ENCODE measurements at regions not wholly inside any gene's neighbourhood (a gene's known extent, or its start where the extent isn't known, plus 50 kb on each side); places are given as distances from the start of the nearest gene placed in this dataset.

DNA sequence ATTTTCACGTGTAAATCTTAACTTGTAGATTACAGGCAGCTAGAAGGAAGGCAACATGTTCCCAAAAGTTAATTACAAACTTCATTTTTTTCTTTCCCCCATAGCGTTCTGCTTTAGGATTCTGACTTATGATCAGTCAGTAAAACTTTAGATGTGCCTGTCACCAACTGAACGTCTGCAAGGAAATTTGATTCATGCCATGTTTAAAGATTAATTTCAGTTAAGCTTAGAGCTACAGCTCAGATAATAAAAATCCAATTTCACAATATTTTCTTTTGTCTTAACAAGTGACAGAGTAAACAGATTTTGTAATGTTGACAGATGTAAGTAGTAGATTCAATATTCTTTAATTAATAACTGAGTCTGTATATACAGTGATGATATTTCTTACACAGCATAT lies 253.1 kb downstream of the NFKBIZ start:
- intact Hi-C loops (cut with DNase I), result no loop called here
- DNase-seq, result no peak

DNA sequence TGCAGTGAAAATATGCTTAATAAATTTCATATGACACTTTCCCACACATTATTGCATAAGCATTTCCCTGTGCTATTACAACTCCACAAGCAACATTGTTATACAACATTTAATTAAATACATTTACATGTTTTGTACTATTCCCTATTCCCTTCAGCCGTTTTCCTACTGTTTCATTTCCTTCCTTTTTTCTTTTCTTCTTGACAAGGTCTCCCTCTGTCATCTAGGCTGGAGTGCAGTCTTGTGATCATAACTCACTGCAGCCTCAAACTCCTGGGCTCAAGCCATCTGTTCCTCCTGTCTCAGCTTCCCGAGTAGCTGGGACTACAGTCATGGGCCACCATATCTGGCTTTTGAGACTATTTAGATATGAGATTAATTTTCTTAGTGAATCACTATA lies 254.7 kb downstream of the NFKBIZ start:
- DNase-seq, result no peak
- intact Hi-C loops (cut with DNase I), result no loop called here

DNA sequence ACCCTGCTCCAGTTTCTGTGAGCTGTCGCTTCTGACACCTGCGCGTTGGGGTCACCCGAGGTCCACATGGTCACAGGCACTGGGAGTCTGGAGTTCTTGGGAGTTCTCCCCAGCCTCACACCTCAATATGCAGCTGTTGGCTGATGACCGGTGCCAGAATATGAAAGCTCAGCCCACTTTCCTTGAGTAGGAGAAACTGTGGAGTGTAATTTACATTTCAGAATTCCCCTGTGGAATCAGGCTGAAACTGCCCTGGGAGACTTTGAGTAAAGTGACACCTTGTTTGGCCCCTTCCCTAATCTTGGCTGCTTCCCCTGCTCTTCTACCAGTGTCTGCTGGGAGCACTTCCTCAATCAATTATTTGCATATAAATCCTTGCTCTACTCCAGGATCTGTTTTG lies 255.9 kb downstream of the NFKBIZ start:
- intact Hi-C loops (cut with DNase I), result no loop called here
- DNase-seq, result no peak

DNA sequence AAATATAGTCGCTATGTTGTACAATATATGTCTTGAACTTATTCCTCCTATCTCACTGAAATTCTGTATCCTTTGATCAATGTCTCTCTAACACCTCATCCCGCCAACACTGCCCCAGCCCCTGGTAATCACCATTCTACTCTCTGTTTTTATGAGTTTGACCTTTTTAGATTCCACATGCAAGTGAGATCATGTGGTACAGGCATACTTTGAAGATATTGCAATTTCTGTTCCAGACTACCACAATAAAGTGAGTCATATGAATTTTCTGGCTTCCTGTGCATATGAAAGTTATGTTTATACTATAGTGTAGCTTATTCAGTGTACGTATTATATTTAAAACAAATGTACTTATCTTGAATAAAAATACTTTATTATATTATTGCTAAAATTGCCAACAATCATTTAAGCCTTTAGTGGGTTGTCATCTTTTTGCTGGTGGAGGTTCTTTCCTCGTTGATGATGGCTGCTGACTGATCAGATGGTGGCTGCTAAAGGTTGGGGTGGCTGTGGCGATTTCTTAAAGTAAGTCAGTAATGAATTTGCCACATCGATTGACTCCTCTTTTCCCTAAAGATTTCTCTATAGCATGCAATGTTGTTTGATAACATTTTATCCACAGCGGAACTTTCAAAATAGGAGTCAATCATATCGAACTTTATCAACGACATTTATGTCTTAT lies 257.2 kb downstream of the NFKBIZ start:
- no peak for DNase-seq
- intact Hi-C loops (cut with DNase I), result no loop called here

DNA sequence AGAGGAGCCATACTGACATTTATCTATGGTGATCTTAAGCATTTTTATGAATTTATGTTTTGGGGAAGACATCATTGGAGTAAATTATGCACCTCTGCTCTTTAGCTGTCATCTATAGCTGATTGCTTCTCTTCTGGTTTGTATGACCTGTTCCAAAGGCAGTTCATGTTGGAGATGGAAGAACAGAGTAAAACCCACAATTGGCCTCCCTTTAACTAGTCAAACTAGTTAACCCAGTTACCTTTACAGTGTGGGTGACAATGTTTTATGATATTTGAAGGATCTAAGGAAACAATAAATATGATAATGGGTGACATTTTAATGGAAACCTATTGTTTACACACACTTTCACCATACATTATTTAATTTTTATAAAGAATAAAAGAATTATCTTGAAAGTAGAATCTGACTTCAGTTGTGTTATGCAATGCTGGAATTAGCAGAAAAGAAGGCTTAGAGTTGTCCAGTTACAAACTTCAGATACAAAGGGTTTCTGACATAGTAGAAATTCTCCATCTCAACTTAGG lies 263.5 kb downstream of the NFKBIZ start:
- intact Hi-C loops (cut with DNase I), result no loop called here
- DNase-seq, result no peak

DNA sequence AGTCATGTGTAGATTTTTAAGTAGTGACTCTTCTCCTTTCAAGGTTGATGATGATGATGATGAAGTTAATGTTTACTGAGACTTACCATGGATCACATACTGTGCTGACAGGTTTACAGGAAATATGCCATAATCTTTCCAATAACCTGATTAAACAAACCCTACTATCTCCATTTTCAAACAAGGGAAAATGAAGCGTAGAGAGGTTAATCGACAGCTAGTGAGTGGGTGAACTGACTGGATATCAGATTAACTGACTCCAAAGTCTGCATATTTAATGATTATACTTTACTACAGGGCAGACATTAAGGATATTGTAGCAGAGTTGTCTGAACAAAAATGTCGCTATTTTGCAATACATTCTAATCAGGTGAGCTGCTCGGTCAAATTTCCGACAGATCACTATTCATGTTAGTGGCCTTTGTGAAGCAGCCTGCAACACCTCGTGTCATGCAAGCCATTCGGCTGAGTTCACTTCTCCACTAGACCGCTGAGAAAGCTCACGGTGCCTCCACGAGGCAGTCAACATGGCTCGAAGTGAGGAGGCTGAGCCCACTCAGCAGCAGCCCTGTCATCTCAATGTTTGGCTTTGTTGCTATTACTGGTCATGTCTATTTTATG lies 264.2 kb downstream of the NFKBIZ start:
- no peak for DNase-seq
- intact Hi-C loops (cut with DNase I), result no loop called here

DNA sequence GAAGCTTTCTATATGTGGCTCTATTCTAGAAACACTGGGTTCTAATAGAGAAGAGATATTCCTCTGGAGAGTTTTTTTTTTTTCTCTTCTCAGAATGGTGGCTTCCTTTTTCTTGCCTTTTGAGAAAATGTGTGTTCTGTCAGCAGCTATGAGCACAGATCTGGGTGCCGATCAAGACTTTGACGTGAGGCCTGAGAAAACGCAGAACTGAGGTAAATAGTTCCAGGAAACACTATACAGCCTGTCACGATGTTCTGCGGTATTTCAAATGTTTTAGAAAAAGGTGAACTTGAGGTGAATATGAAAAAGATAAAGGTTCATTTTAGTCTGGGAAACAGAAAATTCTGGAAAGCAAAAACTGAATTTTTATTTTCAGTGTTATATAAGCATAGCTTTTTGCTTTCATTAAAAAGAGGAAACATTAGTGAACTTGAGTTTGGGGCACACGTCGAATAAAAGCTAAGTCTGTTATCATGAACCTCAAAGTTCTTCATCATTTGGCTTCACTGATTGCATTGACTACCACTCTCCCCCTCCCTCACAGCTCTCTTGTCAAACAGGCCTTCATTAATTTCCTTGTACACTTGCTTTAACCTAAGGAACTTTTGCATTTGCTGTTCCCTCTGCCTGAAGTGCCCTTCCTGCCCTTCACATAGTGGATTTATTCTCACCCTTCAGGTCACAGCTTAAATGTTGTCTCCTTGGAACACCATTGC lies 265.1 kb downstream of the NFKBIZ start:
- no peak for DNase-seq
- intact Hi-C loops (cut with DNase I), result no loop called here

DNA sequence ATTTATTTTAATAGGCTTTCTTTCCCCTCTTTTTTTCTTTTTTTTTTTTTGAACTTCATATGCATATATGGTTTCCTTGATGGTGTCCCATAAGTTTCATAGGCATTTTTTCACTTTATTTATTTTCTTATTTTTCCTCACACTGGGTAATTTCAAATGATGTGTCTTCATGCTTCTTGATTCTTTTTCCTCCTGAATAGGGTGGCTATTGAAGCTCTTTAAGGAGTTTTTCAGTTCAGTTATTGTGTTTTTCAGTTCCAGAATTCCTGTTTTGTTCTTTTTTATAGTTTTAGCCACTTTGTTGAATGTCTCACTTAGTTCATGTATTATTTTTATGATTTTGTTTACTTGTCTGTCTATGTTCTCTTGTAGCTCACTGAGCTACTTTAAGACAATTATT lies 273.2 kb downstream of the NFKBIZ start:
- no peak for DNase-seq
- intact Hi-C loops (cut with DNase I), result no loop called here

DNA sequence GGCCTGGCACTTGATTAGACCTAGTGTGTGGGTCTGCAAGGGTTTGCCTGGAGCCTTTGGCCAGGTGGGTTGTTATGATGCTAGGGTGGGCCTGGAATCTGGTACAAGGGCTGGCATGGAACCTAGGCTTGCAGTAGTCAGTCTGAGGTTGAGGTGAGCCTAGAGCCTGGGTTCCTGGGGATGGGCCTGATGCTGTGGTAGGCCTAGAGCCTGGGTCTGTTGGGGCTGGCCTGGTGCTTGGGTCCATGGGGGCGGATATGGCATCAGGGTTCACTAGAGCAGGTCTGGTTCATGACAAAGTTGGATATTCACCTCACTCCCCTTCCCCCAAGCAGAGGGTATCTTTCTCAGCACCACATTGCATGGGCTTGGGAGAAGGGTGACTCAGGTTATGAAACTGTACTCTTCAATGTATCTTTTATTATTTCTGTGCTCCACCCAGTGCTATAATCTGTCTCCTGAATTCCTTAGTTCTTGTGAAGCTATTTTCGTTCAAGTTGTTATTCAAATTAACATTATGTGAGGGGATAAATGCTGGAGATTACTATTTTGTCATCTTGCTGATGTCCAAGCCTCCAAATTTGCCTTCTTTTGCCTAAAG lies 274.4 kb downstream of the NFKBIZ start:
- DNase-seq, result no peak
- intact Hi-C loops (cut with DNase I), result no loop called here

DNA sequence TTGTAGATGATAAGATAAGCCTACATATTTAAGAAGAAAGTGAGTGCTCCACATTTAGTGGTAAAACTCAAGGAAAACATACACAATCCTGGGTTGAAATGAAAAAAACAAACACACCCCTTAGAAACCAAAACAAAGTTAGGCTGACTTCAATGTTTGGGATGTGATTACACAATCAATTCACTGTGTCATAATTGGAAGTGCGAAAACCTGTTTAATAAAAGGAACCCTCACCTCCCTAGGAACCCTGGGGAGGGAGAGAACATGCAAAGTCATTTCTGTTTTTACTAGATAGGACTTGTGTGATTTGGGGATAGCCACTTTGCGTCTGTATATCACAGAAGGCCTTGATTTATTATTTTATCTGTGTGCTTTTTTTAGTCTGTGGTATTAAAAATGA lies 275.0 kb downstream of the NFKBIZ start:
- no peak for DNase-seq
- intact Hi-C loops (cut with DNase I), result no loop called here

DNA sequence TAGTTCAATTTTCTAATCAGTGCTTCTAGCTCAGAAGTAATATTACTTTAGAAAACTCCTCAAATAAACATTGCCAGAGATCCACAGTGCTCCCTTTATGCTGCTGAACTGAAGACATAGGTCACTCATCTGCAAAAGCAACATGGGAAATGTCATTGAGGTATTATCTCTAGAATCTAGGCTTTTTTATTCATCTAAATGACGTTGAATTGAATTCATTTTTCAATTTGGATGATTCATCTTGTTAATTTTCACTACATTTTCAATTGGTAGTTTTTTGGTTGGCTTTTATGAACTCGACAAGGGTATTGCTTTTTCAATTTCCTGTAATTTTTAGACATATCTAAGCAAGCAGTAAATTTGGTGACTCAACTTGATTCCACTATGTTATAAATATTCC lies 275.4 kb downstream of the NFKBIZ start:
- intact Hi-C loops (cut with DNase I), result no loop called here
- DNase-seq, result no peak

DNA sequence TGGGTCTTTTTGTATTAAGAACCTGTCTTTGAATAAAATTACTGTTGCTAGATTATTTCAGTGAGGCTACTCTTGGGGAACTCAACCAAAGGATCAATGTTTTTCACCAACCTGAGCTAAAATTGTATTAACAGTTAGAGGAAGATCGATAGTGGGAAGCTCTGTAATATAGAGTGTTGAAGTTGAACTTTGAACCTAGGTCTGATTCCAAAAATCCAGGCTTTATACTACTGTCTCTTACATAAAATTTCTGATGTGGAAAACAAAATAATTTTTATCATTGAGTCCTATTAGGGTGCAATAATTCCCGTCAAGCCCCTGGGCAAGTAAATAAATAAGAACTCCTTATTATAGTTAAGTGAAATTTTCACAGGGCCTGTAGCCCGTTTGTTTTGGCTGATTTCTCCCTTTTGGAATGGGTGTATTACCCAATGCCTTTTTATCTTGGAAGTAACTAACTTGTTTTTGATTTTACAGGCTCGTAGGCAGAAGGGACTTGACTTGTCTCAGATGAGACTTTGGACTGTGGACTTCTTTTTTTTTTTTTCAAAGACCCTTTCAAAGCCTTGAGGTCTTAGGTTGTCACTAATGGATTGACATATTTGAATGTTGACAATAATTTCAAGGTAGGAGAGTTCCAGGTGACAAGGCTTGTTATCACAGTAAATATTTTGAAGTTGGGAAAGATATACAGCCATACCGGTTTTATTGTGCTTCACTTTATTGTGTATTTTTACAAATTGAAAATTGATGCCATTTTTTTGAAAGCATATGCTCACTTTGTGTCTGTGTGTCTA lies 276.1 kb downstream of the NFKBIZ start:
- intact Hi-C loops (cut with DNase I), result no loop called here

DNA sequence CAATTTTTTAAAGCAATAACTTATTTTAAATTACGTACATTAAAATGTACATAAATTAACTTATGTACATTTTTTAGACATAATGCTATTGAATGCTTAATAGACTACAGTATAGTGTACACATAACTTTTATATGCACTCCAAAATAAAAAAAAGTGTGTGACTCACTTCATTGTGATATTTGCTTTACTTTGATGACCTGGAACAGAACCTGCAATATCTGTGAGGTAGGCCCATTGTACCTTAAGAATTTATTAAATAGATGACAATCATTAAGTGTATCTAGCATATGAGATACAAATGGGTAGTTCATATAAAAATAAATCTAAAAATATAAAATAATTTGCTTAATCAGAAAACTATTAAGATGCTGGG lies 276.7 kb downstream of the NFKBIZ start:
- DNase-seq, result no peak
- intact Hi-C loops (cut with DNase I), result no loop called here

More for the DNA sequence above, 276.1 kb downstream of the NFKBIZ start:
- DNase-seq, result no peak

DNA sequence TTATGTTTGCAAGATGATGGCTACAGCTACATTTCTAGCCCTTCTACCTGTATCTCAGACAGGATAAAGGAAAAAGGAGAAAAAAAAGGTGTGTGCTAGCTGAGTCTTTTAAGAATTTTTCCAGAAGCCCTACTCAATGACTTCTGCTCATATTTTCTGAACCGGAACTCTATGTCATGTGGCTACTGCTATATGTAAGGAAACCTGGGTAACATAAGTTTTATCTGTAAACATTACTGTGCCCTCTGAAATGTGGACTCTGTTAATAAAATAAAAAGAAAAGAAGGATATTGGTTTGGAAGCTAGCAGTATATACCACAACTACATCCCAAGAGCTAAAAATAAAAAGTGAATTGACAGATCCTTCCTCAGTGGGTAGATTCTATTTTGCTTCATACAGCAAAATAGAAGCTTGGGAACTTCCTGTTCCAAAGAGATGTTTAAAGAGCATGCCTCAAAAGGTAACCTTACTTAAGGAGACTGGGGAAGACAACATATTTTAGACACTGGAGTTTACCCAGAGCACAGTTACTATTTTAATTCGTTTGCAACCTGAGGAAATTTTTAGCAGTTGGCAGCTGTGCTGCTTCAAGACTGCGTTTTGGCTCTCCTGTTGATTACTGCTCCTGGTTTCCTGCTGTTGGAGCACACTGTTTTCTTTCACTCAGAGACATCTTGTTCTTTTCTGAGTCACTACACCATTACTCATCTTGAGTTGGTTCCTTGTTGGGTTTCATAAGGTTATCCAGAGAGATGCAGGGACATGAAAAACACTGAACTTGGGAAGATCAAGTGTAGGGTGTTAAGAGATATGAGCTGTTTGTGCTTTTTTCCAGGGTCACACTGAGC lies 280.7 kb downstream of the NFKBIZ start:
- intact Hi-C loops (cut with DNase I), result no loop called here
- peak in 2 of 10 donors; percentile 13 to 21 for DNase-seq

DNA sequence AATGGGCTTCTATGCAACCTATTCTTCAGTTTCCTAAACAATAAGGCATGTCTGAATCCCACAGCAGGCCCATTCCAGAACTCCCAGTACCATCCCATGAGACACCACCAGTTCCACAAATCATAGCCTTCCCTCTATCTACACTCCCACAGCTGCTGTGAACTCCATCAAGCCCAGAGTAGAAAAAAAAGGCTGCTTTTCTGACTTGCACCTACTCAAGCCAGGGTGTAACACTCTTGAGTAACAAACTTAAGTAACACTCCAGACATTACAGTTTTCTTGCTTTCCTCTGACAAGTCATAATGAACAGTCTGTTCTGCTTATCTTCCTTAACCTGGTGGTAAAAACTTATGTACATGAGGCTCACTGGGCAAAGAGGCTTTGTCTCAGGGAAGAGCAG lies 283.1 kb downstream of the NFKBIZ start:
- intact Hi-C loops (cut with DNase I), result no loop called here
- DNase-seq, result no peak

DNA sequence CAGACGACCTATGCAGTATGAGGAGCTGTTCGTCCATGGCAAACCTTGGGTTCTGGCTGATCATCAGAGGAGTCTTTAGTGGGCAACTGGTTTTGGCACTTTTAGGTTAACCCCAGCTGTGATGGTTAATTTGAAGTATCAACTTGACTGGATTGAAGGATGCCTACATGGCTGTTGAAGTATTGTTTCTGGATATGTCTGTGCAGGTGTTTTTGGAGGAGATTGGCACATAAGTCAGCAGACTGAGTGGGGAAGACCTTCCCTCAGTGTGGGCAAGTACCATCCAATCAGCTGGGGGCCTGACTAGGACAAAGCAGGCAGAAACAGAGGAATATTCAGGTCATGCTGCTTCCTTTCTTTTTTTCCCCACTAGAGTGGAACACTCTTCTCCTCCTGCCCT lies 284.1 kb downstream of the NFKBIZ start:
- intact Hi-C loops (cut with DNase I), result no loop called here

DNA sequence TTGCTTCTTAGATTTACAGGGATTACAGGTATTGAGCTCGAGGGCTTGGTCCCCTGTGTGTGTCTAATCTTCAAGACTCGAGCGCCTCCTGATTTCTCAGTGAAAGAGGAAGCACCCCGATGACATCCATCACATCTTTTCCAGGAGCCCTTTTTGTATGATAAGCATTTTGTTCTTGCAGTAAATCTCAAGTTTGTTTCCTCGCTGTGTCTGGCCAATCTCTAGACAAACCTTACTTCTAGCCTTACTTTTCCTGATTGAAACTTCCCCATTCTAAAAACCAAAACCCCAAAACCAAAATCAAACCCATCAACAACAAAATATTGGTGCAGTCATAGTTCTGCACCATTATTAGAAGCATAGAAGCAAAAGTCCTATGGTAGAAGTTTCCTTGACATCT lies 286.0 kb downstream of the NFKBIZ start:
- DNase-seq, result no peak
- intact Hi-C loops (cut with DNase I), result no loop called here

More for the DNA sequence above, 284.1 kb downstream of the NFKBIZ start:
- DNase-seq, result no peak

DNA sequence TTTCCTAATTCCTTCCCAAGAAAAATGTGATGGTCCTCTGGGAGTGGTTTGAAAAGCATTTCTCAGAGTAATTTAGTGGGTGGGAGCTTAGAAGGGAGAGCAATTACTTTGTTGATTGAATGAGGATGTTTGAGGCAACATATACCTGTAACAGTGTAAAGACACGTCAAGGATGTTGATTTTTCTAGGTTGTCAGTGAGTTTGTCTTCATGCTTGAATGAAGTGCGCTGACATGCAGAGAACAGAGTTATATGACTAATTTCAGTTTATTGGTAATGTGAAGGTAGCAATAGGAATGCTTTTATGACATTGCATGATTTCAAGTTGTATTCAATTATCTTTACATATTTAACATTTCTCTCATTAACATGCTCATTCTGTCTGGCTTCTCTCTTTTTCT lies 286.9 kb downstream of the NFKBIZ start:
- intact Hi-C loops (cut with DNase I), result no loop called here
- DNase-seq, result no peak

DNA sequence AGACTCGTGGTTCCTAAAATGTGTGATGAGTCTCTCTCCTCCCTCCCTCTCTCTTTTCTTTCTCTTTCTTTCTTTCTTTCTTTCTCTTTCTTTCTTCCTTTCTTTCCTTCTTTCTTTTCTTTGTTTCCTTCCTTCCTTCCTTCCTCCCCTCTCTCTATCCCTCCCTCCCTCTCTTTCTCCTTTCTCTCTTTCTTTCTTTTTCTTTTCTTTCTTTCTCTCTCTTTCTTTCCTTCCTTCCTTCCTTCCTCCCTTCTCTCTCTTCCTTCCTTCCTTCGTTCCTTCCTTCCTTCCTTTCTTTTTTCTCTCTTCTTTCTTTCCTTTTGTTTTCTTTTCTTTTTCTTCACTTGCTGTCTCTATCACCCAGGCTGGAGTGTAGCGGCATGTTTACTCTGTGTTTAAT lies 290.8 kb downstream of the NFKBIZ start:
- no peak for DNase-seq
- intact Hi-C loops (cut with DNase I), result no loop called here

All from posterior cingulate gyrus (tissue), 11 donors.